Adipocyte (in vitro differentiated cells): ENCODE measurements at regions not wholly inside any gene's neighbourhood (a gene's known extent, or its start where the extent isn't known, plus 50 kb on each side); places are given as distances from the start of the nearest gene placed in this dataset.
"Not testable (repeated sequence)": the region's sequence is repeated elsewhere in the genome, so short reads cannot be mapped to it uniquely, and the experiment has no call there.

Experiments used
- DNase-seq: peaks from one replicate; pipeline ENCODE4 v3.0.0-alpha.2; 2015; ENCODE audit warnings: low read depth
- H3K27me3 ChIP-seq: replicated peaks from 2 replicates; pipeline ENCODE4 v1.7.0; 2013; ENCODE audit warnings: mild to moderate bottlenecking, low read length, moderate library complexity; ENCODE audit not compliant: control insufficient read depth, insufficient read depth
- H3K36me3 ChIP-seq: 2 replicates; pipeline ENCODE4 v1.7.0; 2013; ENCODE audit warnings: low read length, mild to moderate bottlenecking, moderate library complexity; ENCODE audit not compliant: control insufficient read depth, insufficient read depth, severe bottlenecking
- H3K4me1 ChIP-seq: 2 replicates; pipeline ENCODE4 v1.7.0; 2013; ENCODE audit warnings: mild to moderate bottlenecking, low read length, moderate library complexity; ENCODE audit not compliant: control insufficient read depth, insufficient read depth
- H3K4me3 ChIP-seq: 2 replicates; pipeline ENCODE4 v1.7.0; 2013; ENCODE audit warnings: mild to moderate bottlenecking, low read length, moderate library complexity
- H3K9ac ChIP-seq: 2 replicates; pipeline ENCODE4 v1.7.0; 2013; ENCODE audit warnings: mild to moderate bottlenecking, low read length, moderate library complexity
- H3K9me3 ChIP-seq: 2 replicates; pipeline ENCODE4 v1.7.0; 2013; ENCODE audit warnings: mild to moderate bottlenecking, low read length, moderate library complexity; ENCODE audit not compliant: control insufficient read depth

GRCh38 chr1:212155219-212155618 lies 119.7 kb downstream of the DTL start:
- H3K4me3 ChIP-seq: no peak overlapping the region
- no peaks in the 10 kb centered on the region for H3K36me3 ChIP-seq
- no peak overlapping the region for H3K9ac ChIP-seq
- no peaks in the 10 kb centered on the region for H3K4me1 ChIP-seq
- no peaks in the 10 kb centered on the region for H3K9me3 ChIP-seq
- no peaks in the 10 kb centered on the region for H3K27me3 ChIP-seq
- no peak for DNase-seq

GRCh38 chr1:212157252-212157651 lies 121.7 kb downstream of the DTL start:
- no peak overlapping the region for H3K4me3 ChIP-seq
- H3K36me3 ChIP-seq: no peaks in the 10 kb centered on the region
- no peaks in the 10 kb centered on the region for H3K9me3 ChIP-seq
- H3K4me1 ChIP-seq: peaks cover 11% of the 10 kb centered on the region
- DNase-seq: no peak
- H3K9ac ChIP-seq: no peak overlapping the region
- no peaks in the 10 kb centered on the region for H3K27me3 ChIP-seq

GRCh38 chr1:212158912-212159796 lies 123.6 kb downstream of the DTL start:
- Histone ChIP-seq H3K4me1 (peaks cover 15% of the 10 kb centered on the region), H3K4me3 (no peak overlapping the region), H3K27me3 (no peaks in the 10 kb centered on the region), H3K36me3 (no peaks in the 10 kb centered on the region), H3K9ac (no peak overlapping the region), H3K9me3 (no peaks in the 10 kb centered on the region)
- DNase-seq: no peak

- Histone ChIP-seq H3K4me1 (peaks cover 15% of the 10 kb centered on the region), H3K9me3 (no peaks in the 10 kb centered on the region), H3K36me3 (no peaks in the 10 kb centered on the region), H3K4me3 (no peak overlapping the region), H3K27me3 (no peaks in the 10 kb centered on the region), H3K9ac (no peak overlapping the region)
- DNase-seq: peak; percentile 56
Observed at GRCh38 chr1:212161231-212161781, 123.9 kb upstream of the PPP2R5A start.

GRCh38 chr1:212162635-212163034 lies 122.6 kb upstream of the PPP2R5A start:
- peak; percentile 33 for DNase-seq

GRCh38 chr1:212164095-212164872 lies 120.9 kb upstream of the PPP2R5A start:
- no peaks in the 10 kb centered on the region for H3K36me3 ChIP-seq
- H3K4me1 ChIP-seq: peaks cover 21% of the 10 kb centered on the region
- no peak for DNase-seq
- H3K9ac ChIP-seq: no peak overlapping the region
- no peaks in the 10 kb centered on the region for H3K9me3 ChIP-seq
- H3K4me3 ChIP-seq: no peak overlapping the region
- no peaks in the 10 kb centered on the region for H3K27me3 ChIP-seq

More at GRCh38 chr1:212162635-212163034, 122.6 kb upstream of the PPP2R5A start:
- no peaks in the 10 kb centered on the region for H3K9me3 ChIP-seq
- no peaks in the 10 kb centered on the region for H3K27me3 ChIP-seq
- H3K36me3 ChIP-seq: no peaks in the 10 kb centered on the region
- peaks cover 21% of the 10 kb centered on the region for H3K4me1 ChIP-seq
- H3K4me3 ChIP-seq: no peak overlapping the region
- no peak overlapping the region for H3K9ac ChIP-seq

- DNase-seq: no peak
- no peaks in the 10 kb centered on the region for H3K9me3 ChIP-seq
- peaks cover 15% of the 10 kb centered on the region for H3K4me1 ChIP-seq
- no peak overlapping the region for H3K9ac ChIP-seq
- H3K27me3 ChIP-seq: no peaks in the 10 kb centered on the region
- H3K36me3 ChIP-seq: no peaks in the 10 kb centered on the region
- no peak overlapping the region for H3K4me3 ChIP-seq
Observed at GRCh38 chr1:212166244-212166643, 119.0 kb upstream of the PPP2R5A start.

GRCh38 chr1:212166644-212167043 lies 118.6 kb upstream of the PPP2R5A start:
- Histone ChIP-seq H3K9me3 (no peaks in the 10 kb centered on the region), H3K9ac (no peak overlapping the region), H3K4me1 (peaks cover 11% of the 10 kb centered on the region), H3K4me3 (no peak overlapping the region), H3K27me3 (no peaks in the 10 kb centered on the region), H3K36me3 (no peaks in the 10 kb centered on the region)
- DNase-seq: no peak

GRCh38 chr1:212167098-212167497 lies 118.1 kb upstream of the PPP2R5A start:
- H3K36me3 ChIP-seq: no peaks in the 10 kb centered on the region
- no peak overlapping the region for H3K4me3 ChIP-seq
- H3K27me3 ChIP-seq: no peaks in the 10 kb centered on the region
- H3K9me3 ChIP-seq: no peaks in the 10 kb centered on the region
- no peak for DNase-seq
- H3K4me1 ChIP-seq: peaks cover 10% of the 10 kb centered on the region
- H3K9ac ChIP-seq: no peak overlapping the region

- no peaks in the 10 kb centered on the region for H3K27me3 ChIP-seq
- H3K36me3 ChIP-seq: no peaks in the 10 kb centered on the region
- DNase-seq: no peak
- H3K9ac ChIP-seq: no peak overlapping the region
- H3K9me3 ChIP-seq: no peaks in the 10 kb centered on the region
- H3K4me3 ChIP-seq: no peak overlapping the region
- no peaks in the 10 kb centered on the region for H3K4me1 ChIP-seq
Observed at GRCh38 chr1:212173567-212173966, 111.6 kb upstream of the PPP2R5A start.

GRCh38 chr1:212174295-212174694 lies 110.9 kb upstream of the PPP2R5A start:
- H3K4me1 ChIP-seq, DNase-seq, H3K27me3 ChIP-seq, H3K9ac ChIP-seq, H3K4me3 ChIP-seq, H3K36me3 ChIP-seq, H3K9me3 ChIP-seq: not testable (repeated sequence)
